PFSK-1 (cell line): ENCODE measurements at regions not wholly inside any gene's neighbourhood (a gene's known extent, or its start where the extent isn't known, plus 50 kb on each side); places are given as distances from the start of the nearest gene placed in this dataset.

Experiments used
- POLR2AphosphoS5 ChIP-seq: IDR thresholded peaks from 2 replicates; pipeline ENCODE4 v1.6.1; 2012; ENCODE audit warnings: low read depth, mild to moderate bottlenecking, control low read depth, low read length, moderate library complexity
- TAF1 ChIP-seq: IDR thresholded peaks from 2 replicates; pipeline ENCODE4 v1.6.1; 2012; ENCODE audit warnings: low read length, control low read depth, borderline replicate concordance; ENCODE audit not compliant: insufficient read depth
- TF ChIP-seq, protein P1 (sequence below), 2 experiments: IDR thresholded peaks; 2 replicates each; pipeline versions ENCODE4 v1.6.1 to v1.8.0; 2011 to 2012; ENCODE audit warnings: low read depth in 2 of 2, low read length in 2 of 2, control low read depth in 1 of 2, inconsistent platforms in 1 of 2, mild to moderate bottlenecking in 1 of 2, moderate library complexity in 1 of 2; ENCODE audit not compliant: insufficient read depth in 1 of 2

DNA sequence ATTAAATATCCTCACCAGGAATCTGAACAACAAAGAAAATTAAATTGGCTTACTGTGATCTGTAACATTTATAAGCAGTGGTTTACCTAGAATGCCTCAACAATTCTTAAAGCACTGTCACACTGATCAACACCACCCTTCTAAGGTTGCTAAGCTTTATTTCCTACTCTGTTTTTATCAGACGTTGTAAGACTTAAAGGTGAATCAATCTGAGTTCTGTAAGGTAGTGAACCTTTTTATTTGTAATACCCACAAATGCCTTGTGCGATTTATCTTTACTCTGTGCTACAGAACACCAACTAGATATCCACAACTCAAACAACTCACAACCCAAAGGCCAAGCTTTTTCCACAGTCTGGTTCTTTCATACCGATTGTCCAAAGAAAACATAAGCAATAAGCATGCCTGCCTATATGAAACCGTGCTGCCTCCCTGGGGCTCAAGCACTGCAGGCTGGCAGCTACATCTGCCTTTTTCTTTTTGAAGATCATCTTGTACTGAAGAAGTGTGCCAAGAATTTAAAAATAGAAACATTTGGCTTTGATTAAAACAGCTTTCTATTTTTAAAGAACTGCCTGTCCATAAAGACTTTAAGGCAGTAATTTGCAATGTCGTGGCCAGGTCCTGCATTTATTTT, 490.7 kb downstream of the NUP35 start:
- TF ChIP-seq POLR2AphosphoS5: no peak
- TF ChIP-seq, protein P1, sequence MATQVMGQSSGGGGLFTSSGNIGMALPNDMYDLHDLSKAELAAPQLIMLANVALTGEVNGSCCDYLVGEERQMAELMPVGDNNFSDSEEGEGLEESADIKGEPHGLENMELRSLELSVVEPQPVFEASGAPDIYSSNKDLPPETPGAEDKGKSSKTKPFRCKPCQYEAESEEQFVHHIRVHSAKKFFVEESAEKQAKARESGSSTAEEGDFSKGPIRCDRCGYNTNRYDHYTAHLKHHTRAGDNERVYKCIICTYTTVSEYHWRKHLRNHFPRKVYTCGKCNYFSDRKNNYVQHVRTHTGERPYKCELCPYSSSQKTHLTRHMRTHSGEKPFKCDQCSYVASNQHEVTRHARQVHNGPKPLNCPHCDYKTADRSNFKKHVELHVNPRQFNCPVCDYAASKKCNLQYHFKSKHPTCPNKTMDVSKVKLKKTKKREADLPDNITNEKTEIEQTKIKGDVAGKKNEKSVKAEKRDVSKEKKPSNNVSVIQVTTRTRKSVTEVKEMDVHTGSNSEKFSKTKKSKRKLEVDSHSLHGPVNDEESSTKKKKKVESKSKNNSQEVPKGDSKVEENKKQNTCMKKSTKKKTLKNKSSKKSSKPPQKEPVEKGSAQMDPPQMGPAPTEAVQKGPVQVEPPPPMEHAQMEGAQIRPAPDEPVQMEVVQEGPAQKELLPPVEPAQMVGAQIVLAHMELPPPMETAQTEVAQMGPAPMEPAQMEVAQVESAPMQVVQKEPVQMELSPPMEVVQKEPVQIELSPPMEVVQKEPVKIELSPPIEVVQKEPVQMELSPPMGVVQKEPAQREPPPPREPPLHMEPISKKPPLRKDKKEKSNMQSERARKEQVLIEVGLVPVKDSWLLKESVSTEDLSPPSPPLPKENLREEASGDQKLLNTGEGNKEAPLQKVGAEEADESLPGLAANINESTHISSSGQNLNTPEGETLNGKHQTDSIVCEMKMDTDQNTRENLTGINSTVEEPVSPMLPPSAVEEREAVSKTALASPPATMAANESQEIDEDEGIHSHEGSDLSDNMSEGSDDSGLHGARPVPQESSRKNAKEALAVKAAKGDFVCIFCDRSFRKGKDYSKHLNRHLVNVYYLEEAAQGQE (IDR thresholded peaks at IDR 0.05; ENCODE audit: insufficient read depth in 1 of 2, low read depth in 2 of 2, low read length in 2 of 2): no peak
- TF ChIP-seq TAF1: no peak
